Activated CD4-positive, alpha-beta T cell treated with anti-CD3 and anti-CD28 coated beads, Interleukin-2, Interleukin-4, amounts not matched to agents 100 ng/mL and 50 ng/mL, durations not matched to agents 16 hours and 8 hours (primary cell): ENCODE measurements at regions not wholly inside any gene's neighbourhood (a gene's known extent, or its start where the extent isn't known, plus 50 kb on each side); places are given as distances from the start of the nearest gene placed in this dataset.

Experiments used
- DNase-seq: peaks from one replicate; pipeline ENCODE4 v3.0.0-alpha.2; 2020; ENCODE audit warnings: low spot score

DNA sequence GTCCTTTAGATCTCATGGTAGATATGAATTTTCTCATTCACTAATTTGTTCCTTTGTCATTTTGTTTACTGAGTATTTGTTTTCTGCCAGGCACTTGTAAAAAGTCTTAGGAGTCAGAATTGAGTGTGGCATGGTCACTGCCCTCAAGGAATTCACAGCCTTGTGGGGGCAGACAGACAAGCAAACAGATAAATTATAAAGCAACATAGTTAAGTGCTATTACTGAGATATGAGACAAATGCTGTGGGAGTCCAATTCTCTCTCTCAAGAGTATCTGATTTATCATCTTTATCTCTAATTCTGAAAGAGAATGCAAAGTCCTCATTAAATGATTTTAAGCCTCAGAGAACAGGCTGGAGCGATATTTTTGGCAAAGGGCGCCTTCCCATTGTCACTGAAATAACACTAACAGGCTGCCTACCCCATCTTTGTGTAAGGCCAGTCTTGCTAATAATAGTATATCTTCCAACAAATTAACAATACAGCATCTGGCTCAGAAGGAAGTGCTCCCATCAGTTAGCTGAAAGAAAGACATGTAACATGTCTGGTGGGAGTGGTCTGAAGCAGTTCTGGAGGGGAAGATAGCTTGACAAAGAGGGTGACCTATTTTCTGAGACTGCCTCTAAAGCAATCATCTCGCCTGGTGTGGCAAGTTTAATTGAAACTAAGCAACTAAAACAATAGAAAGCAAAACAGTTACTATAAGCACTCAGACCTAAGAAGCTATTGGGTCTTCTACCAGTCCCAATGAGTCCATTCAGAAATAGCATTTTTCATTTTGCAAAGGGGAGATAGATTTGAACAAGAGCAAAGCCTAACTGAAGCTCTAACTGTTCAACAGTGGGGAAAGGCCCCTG lies 61.5 kb upstream of the AMOT start:
- DNase-seq: no peak

- no peak for DNase-seq
Measured at GRCh38 chrX:112896051-112896450, 55.4 kb upstream of the AMOT start.
